Keratinocyte (primary cell): ENCODE measurements at regions not wholly inside any gene's neighbourhood (a gene's known extent, or its start where the extent isn't known, plus 50 kb on each side); places are given as distances from the start of the nearest gene placed in this dataset.

Experiments used
- DNase-seq: peaks from one replicate; pipeline ENCODE4 v3.0.0-alpha.2; 2011; ENCODE audit warnings: low read depth, missing footprints, low spot score
- FAIRE-seq: peaks from 2 replicates; lab custom pipeline; 2011; peaks lifted over from hg19 to GRCh38; lab: Jason Lieb, UNC
- H2AFZ ChIP-seq: 2 replicates; pipeline ENCODE4 v1.6.0; 2012; ENCODE audit warnings: low read length, control low read depth, inconsistent platforms; ENCODE audit not compliant: control insufficient read depth
- H3K27ac ChIP-seq: 2 replicates; pipeline ENCODE4 v1.5.1; 2011; ENCODE audit warnings: low read length; ENCODE audit not compliant: control insufficient read depth, insufficient read depth
- H3K27me3 ChIP-seq: 3 replicates; pipeline ENCODE4 v1.6.0; 2011; ENCODE audit warnings: low read length; ENCODE audit not compliant: control insufficient read depth, insufficient read depth; ENCODE audit errors: extremely low read depth
- H3K36me3 ChIP-seq, 2 experiments: 2 replicates in 1 of 2; 3 replicates in 1 of 2; pipeline ENCODE4 v1.5.1; 2011; ENCODE audit warnings: low read length in 2 of 2, mild to moderate bottlenecking in 1 of 2; ENCODE audit not compliant: control insufficient read depth in 2 of 2, insufficient read depth in 2 of 2; ENCODE audit errors: extremely low read depth in 1 of 2
- H3K4me1 ChIP-seq: 3 replicates; pipeline ENCODE4 v1.5.1; 2011; ENCODE audit warnings: low read length; ENCODE audit not compliant: control insufficient read depth, insufficient read depth; ENCODE audit errors: extremely low read depth
- H3K4me2 ChIP-seq: 3 replicates; pipeline ENCODE4 v1.6.0; 2011; ENCODE audit warnings: low read depth, low read length; ENCODE audit not compliant: control insufficient read depth, insufficient read depth; ENCODE audit errors: extremely low read depth
- H3K4me3 ChIP-seq, 3 experiments: fragments of 200-600 bp in 1 of 3; sonication (generic) in 1 of 3; 2 replicates in 2 of 3; 3 replicates in 1 of 3; pipeline ENCODE4 v1.5.1; 2011 to 2016; ENCODE audit warnings: low read length in 3 of 3, mild to moderate bottlenecking in 3 of 3, control low read depth in 2 of 3, inconsistent platforms in 1 of 3, low read depth in 1 of 3, mixed read lengths in 1 of 3, mixed run types in 1 of 3, moderate library complexity in 1 of 3; ENCODE audit not compliant: control insufficient read depth in 2 of 3, insufficient read depth in 2 of 3; ENCODE audit errors: extremely low read depth in 1 of 3
- H3K79me2 ChIP-seq: 2 replicates; pipeline ENCODE4 v1.6.0; 2012; ENCODE audit warnings: low read length; ENCODE audit not compliant: control insufficient read depth, insufficient read depth
- H3K9ac ChIP-seq: 3 replicates; pipeline ENCODE4 v1.6.0; 2011; ENCODE audit warnings: low read length; ENCODE audit not compliant: control insufficient read depth, insufficient read depth; ENCODE audit errors: extremely low read depth
- H3K9me1 ChIP-seq: 3 replicates; pipeline ENCODE4 v1.6.0; 2011; ENCODE audit warnings: low read length; ENCODE audit not compliant: control insufficient read depth, insufficient read depth; ENCODE audit errors: extremely low read depth
- H3K9me3 ChIP-seq: 2 replicates; pipeline ENCODE4 v1.5.1; 2012; ENCODE audit warnings: low read depth, low read length; ENCODE audit not compliant: control insufficient read depth
- H4K20me1 ChIP-seq: 3 replicates; pipeline ENCODE4 v1.6.0; 2011; ENCODE audit warnings: low read length; ENCODE audit not compliant: control insufficient read depth, insufficient read depth; ENCODE audit errors: extremely low read depth
- EZH2 ChIP-seq: IDR thresholded peaks from one replicate; pipeline ENCODE4 v1.6.1; 2012; ENCODE audit warnings: inconsistent platforms, mild to moderate bottlenecking, low read length, moderate library complexity
- dilution Hi-C: fragments of 300-500 bp; cut with MboI; formaldehyde crosslinking; loops from one replicate; pipeline ENCODE4 v1.7.0; 2020; ENCODE audit warnings: low sequenced_read_pairs; ENCODE audit not compliant: extremely low pct_ligation_motif_present
- TF ChIP-seq, protein P1 (sequence below), 3 experiments: IDR thresholded peaks in 1 of 3; conservative IDR thresholded peaks in 1 of 3; optimal IDR thresholded peaks in 1 of 3; 2 replicates in 2 of 3; 3 replicates in 1 of 3; pipeline versions ENCODE3 to v1.5.1; 2011; ENCODE audit warnings: low read length in 3 of 3, mild to moderate bottlenecking in 3 of 3, moderate library complexity in 2 of 3, control low read depth in 1 of 3, inconsistent platforms in 1 of 3; ENCODE audit not compliant: insufficient read depth in 2 of 3; ENCODE audit errors: extremely low read depth in 1 of 3

DNA sequence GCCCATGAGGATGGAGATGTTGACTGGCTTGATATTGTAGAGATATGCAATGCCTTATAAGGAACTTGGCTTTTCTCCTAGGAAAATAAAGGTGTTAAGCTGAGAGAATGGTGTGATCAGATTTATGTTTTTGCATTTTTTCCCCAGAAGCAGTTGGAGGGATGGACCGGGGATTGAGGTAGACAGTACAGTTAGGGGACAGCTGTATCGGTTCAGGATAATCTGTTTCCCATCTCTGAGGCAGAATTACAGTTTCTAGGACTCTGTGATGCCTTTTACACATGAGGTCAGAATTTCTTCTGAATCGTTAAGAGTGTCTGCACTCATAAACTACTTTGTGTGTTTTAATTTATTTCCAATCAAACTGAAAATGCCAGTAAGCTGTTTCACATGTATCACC, 261.5 kb downstream of the CYRIA start:
- Histone ChIP-seq H3K4me1 (no peaks in the 10 kb centered on the region), H3K4me2 (no peak overlapping the region), H3K9me1 (no peaks in the 10 kb centered on the region), H3K79me2 (no peaks in the 10 kb centered on the region), H3K4me3 (no peak overlapping the region), H2AFZ (no peak overlapping the region), H4K20me1 (no peaks in the 10 kb centered on the region), H3K27ac (no peak overlapping the region), H3K27me3 (no peaks in the 10 kb centered on the region), H3K36me3 (no peaks in the 10 kb centered on the region), H3K9me3 (no peaks in the 10 kb centered on the region), H3K9ac (no peak overlapping the region)
- no peak for DNase-seq
- dilution Hi-C loops = no loop called here
- TF ChIP-seq EZH2 = no peak
- TF ChIP-seq, protein P1, sequence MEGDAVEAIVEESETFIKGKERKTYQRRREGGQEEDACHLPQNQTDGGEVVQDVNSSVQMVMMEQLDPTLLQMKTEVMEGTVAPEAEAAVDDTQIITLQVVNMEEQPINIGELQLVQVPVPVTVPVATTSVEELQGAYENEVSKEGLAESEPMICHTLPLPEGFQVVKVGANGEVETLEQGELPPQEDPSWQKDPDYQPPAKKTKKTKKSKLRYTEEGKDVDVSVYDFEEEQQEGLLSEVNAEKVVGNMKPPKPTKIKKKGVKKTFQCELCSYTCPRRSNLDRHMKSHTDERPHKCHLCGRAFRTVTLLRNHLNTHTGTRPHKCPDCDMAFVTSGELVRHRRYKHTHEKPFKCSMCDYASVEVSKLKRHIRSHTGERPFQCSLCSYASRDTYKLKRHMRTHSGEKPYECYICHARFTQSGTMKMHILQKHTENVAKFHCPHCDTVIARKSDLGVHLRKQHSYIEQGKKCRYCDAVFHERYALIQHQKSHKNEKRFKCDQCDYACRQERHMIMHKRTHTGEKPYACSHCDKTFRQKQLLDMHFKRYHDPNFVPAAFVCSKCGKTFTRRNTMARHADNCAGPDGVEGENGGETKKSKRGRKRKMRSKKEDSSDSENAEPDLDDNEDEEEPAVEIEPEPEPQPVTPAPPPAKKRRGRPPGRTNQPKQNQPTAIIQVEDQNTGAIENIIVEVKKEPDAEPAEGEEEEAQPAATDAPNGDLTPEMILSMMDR (optimal IDR thresholded peaks at IDR 0.05 in 1 of 3, IDR thresholded peaks at IDR 0.05 in 1 of 3, conservative IDR thresholded peaks at IDR 0.05 in 1 of 3; ENCODE audit: extremely low read depth in 1 of 3, insufficient read depth in 2 of 3, low read length in 3 of 3) = no peak
- FAIRE-seq = no peak

DNA sequence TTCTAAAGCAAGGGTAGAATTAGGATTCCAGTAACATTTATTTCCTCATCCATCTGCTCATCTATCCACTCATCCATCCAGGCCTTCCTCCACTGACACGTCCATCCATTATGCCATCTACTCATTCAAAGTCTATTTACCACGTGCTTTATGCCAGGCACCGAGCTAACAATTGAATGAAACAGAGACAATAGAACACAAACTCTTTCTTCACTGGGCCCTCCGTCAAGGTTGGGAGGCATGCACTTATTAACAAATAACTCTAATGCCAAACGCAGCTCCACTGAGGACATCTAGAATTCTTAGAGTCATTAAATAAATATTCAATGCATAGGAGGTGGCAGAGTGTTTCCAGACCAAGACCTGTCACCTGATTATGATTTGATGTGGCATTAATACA, 262.7 kb downstream of the CYRIA start:
- TF ChIP-seq EZH2 = no peak
- TF ChIP-seq, protein P1 (optimal IDR thresholded peaks at IDR 0.05 in 1 of 3, IDR thresholded peaks at IDR 0.05 in 1 of 3, conservative IDR thresholded peaks at IDR 0.05 in 1 of 3; ENCODE audit: extremely low read depth in 1 of 3, insufficient read depth in 2 of 3, low read length in 3 of 3) = no peak
- Histone ChIP-seq H2AFZ (no peak overlapping the region), H3K4me3 (no peak overlapping the region), H3K36me3 (no peaks in the 10 kb centered on the region), H3K9me3 (no peaks in the 10 kb centered on the region), H3K27ac (no peak overlapping the region), H3K27me3 (no peaks in the 10 kb centered on the region), H3K4me2 (no peak overlapping the region), H3K4me1 (no peaks in the 10 kb centered on the region), H3K79me2 (no peaks in the 10 kb centered on the region), H4K20me1 (no peaks in the 10 kb centered on the region), H3K9ac (no peak overlapping the region), H3K9me1 (no peaks in the 10 kb centered on the region)
- DNase-seq (no peak), FAIRE-seq (no peak)
- dilution Hi-C loops = no loop called here
